Superior temporal gyrus (tissue), 1 donor: ENCODE measurements at regions not wholly inside any gene's neighbourhood (a gene's known extent, or its start where the extent isn't known, plus 50 kb on each side); places are given as distances from the start of the nearest gene placed in this dataset.
A peak's percentile ranks its signal among the peaks of the same experiment; 100 is the strongest.
"Not testable (repeated sequence)": the region's sequence is repeated elsewhere in the genome, so short reads cannot be mapped to it uniquely, and the experiment has no call there.

Experiments
- DNase-seq: peaks from one replicate; pipeline ENCODE4 v3.0.0-alpha.2; 2016; ENCODE audit errors: extremely low spot score

- DNase-seq = no peak
Observed at GRCh38 chr21:23890652-23891051, 1716.6 kb downstream of the MRPL39 start.

DNA sequence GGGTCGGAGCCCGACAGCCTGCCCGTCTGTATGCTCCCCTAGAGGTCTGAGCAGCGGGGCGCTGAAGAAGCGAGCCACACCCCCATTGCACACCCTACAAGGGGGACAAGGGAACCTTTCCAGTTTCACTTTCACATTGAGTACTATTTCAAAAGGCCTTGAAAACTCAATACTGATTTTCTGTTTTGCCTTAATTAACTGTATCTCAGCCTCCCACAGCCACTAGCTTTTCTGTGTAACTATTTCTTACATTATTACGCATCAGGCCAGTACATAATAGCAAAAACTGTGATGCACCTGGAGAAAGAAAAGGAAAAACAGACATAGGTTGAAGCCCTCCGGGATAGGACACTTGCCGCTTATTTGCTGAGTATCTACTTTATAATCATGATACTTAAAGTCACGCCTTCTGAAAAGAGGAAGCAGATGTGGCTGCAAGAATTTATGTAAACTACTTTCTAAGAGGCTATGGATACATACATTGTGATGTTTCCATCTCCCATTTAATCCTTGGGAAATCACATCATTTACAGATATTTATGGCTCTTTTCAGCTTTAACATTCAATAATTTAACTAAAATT lies 1719.5 kb downstream of the MRPL39 start:
- DNase-seq = no peak

DNA sequence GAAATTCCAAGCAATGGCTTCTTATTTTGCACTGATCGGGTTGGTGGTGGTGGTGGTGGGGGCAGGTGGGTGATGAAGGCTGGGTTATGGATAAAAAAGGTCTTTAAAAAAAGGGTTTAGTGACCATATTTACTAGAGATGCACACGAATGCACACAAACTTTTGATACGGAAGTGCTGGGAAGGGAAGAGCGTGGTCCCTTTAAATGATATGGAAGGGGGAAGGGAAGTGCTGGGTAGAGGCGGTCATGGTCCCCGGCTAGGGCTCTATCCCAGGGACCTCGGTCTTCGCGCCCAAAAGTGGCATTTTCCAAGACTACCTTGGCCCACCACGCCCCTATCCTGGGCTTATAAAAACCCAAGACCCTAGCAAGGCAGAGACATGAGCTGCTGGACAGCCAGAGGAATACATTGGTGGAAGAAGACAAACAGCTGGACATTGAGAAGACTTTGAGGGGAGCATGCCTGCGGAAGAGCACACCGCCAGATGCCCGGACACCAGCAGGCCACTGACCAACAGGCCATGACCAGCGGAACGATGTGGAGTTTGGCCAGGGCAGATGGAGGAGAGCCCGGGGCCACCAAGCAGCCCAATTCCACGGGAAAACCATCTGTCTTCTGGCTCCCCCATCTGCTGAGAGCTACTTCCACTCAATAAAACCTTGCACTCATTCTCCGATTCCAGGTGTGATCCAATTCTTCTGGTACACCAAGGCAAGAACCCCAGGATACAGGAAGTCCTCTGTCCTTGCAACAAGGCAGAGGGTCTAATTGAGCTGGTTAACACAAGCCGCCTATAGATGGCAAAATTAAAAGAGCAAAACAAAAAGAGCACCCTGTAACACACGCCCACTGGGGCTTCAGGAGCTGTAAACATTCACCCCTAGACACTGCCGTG lies 1720.2 kb downstream of the MRPL39 start:
- no peak for DNase-seq

- no peak for DNase-seq
Observed at GRCh38 chr21:23881783-23882182, 1725.5 kb downstream of the MRPL39 start.

DNA sequence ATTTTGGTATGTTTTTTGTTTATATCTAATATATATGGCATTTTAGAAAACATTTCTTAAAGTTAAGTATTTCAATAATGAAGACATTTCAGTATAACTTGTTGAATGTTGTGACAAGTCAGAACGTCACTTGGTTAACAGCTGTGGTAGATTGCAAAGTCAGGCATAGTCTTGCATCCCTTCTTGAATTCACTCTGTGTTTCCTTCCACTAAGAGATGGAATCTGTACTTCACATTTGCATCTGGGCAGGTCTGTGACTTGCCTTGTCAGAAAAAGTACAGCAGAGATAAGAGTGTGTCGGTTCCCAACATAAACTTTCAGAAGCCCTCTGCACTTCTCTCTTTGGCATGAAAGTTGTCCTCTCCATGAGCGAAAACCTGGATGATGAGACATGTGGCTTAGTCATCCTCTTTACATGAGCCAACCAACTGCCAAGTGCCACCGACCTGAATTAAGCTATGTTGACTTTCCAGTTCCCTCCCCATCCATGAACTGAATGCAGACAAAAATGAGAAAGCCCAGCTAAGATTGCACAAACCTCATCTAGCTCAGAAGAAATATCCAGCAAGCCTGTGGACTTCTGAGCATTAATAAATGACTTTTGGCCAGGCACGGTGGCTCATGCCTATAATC lies 1730.2 kb downstream of the MRPL39 start:
- DNase-seq = no peak

GRCh38 chr21:23874271-23874670 lies 1733.0 kb downstream of the MRPL39 start:
- no peak for DNase-seq

- no peak for DNase-seq
Observed at GRCh38 chr21:23861911-23862504, 1745.3 kb downstream of the MRPL39 start.

DNA sequence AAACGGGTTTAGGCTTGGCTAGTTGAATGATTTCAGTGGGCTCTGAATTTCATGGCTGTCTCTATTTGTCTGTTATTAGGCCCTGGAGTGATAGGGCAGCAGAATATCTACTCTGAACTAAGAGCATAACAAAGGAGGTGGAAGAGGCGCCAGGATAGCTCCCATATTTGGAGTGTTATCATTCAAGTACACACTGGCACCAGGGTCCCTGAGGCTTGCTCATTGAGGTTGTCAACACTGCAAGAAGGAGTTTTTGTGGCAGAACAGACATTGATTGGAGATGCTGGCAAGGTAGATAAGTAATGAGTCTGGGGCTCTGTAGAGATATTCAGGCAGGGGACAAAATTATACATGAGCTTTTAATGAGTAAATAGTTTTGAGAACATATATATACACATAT lies 1748.4 kb downstream of the MRPL39 start:
- no peak for DNase-seq

DNA sequence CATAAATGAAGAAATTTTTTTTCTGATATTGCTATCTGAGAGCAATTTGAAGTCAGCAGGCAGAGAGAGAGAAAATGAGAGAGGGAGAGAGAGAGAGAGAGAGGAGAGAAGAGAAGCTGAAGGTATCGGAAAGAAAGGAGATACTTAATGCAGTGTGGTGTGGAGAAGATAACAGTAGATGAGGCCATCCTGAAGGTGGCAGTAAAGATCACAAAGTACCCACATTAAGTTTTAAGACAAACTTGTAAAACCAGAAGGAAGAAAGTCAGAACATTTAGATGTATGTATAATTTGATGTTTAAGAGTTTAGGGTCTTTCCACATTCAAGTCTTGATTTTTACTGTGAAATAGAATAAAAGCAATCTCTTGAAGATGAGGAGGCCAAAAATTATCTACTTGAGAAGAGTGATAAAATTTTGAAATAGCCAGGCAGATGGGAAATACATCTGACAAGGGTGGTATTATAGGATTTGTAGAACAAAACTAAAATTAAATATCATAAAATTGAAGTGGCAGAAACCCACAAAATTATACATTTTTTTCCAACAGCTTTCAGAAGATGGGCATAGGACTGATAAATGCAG lies 1753.4 kb downstream of the MRPL39 start:
- DNase-seq = peak; percentile 83

DNA sequence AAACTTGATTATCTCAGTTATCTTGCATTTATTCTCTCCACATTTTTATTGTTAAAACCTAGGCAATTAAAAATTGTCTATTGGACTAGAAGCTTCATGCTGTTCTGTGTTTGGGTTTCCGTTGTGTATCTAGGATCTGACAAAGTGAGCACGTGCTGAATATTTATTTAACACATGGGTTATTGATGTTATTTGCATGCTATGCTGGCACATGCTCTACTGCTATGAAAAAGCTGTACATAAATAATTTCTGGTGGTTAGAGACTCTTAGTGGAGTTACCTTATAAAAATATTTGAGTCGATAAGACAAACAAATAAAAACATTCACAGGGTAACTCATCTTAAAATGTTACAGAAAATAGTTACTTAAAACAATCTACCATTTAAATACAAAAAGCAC lies 1769.7 kb downstream of the MRPL39 start:
- no peak for DNase-seq

DNA sequence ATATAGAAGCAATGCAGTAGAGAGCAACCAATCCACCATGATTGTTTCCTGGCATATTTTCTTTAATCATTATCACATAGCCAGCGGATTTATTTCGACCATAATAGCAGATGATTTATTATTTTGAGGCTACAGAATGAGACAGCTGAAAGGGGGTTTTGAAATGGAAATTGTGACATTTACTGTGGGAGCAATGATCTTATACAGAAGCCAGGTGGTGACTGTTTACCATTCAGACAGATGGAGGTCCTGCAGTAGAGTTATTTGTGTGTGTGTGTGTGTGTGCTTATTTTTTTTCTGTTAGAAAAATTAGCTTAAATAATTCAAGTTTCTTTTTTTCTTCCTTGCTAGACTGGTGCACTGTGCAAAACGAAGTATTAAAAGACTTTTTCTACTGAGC lies 1784.5 kb downstream of the MRPL39 start:
- no peak for DNase-seq

GRCh38 chr21:23817337-23817736 lies 1789.9 kb downstream of the MRPL39 start:
- DNase-seq = no peak

DNA sequence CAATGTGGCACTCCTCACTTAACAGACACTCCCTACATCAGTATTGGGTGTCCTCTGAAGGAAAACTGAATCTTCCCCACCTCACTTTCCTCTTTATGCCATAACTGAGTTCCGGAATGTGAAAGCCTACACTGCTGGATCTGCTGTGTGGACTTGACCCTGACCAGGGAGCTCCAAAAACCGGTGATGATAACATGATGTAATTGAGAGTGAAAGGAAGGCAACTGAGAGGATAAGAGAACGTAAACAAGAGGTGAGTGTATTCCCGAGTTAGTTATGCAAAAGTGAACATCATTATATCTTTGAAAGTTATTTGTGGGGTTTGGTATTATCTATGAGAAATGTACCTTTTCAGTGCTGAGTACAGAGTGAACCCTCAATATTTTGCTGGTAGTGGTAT lies 1794.8 kb downstream of the MRPL39 start:
- no peak for DNase-seq

GRCh38 chr21:23811805-23812204 lies 1795.5 kb downstream of the MRPL39 start:
- DNase-seq = no peak

- no peak for DNase-seq
Observed at GRCh38 chr21:23809573-23809972, 1797.7 kb downstream of the MRPL39 start.

- not testable (repeated sequence) for DNase-seq
Observed at GRCh38 chr21:23806966-23807548, 1800.2 kb downstream of the MRPL39 start.

DNA sequence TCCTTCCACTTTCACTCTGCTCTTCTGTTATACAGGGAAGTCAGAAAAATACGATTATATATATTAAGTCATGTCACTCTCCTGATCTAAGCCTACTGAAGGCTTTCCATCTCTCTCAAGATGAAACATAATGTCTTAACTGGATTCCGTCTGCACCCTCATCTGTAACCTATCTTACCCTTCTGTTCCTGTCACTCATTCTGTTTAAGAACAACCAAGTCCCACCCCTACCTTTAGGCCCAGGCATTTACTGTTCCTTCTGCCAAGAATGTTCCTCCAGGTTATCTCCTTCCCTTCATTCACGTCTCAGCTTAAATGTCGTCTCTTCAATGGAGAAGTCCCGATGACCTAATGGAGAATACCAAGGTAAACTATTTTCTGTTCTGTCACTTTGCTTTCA lies 1802.4 kb downstream of the MRPL39 start:
- no peak for DNase-seq

DNA sequence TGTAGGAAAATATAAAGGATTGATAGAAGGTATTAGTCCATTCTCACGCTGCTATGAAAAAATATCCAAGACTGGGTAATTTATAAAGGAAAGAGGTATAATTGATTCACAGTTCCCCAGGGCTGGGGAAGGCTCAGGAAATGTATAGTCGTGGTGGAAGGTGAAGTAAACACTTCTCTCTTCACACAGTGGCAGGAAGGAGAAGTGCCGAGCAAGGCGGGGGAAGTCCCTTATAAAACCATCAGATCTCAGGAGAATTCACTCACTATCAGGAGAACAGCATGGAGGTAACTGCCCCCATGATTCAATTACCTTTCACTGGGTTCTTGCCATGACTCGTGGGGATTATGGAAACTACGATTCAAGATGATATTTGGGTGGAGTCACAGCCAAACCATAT lies 1806.0 kb downstream of the MRPL39 start:
- DNase-seq = no peak

DNA sequence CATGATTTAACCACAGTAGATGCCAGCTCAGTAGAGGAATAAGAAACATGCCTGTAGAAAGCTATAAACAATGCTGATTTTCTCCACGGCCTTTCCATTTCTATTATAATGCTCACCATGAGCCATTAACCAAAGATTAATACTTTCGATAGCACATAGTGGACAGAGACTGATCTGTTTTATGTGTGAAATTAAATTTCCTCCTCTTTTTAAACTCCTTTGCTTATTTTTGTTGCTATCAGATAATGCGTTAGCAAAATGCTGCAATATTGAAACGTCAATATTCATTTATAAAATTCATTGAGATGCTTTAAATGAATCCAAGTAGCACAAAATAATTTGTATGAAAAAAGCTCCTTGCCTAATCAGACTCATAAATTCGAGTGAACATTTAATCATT lies 1807.9 kb downstream of the MRPL39 start:
- no peak for DNase-seq

GRCh38 chr21:23792300-23792699 lies 1815.0 kb downstream of the MRPL39 start:
- DNase-seq = no peak

DNA sequence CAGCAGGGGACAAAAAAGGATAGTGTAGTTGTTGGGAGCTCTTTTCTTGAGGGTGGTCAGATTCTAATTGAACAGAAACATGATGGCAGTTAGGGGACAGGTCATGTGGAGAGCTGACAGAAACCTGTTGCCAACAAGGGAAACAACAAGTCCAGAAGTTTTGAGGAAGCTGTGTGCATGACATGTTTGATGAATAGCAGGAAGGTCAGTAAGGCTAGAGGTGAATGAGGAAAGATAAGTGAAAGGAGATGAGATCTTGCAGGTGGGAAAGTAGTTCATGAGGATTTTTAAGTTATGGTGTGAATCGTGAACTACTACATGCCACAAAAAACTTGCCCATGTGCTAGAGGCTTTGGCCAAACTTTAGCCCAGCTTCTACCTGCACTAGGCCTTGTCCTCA lies 1817.4 kb downstream of the MRPL39 start:
- DNase-seq = no peak

DNA sequence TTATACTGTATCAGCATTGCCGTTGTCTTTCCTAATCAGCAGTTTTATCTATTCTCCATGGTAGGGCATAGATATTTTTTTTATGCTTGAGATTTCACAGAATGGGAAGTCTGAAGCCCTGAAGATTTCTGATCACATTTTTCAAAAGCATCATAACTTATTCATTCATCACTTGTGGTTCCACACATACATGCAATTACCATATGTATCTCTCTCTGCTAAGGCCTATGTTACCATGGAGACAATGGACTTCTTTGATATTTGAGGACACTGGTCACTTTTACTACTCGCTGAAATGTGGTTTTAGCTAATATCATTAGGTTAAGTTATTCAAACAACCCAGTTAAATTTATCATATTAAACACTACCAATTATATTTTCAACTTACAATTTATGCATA lies 1827.0 kb downstream of the MRPL39 start:
- no peak for DNase-seq
